ENCODE measurements at regions not wholly inside any gene's neighbourhood (a gene's known extent, or its start where the extent isn't known, plus 50 kb on each side); places are given as distances from the start of the nearest gene placed in this dataset.

DNA sequence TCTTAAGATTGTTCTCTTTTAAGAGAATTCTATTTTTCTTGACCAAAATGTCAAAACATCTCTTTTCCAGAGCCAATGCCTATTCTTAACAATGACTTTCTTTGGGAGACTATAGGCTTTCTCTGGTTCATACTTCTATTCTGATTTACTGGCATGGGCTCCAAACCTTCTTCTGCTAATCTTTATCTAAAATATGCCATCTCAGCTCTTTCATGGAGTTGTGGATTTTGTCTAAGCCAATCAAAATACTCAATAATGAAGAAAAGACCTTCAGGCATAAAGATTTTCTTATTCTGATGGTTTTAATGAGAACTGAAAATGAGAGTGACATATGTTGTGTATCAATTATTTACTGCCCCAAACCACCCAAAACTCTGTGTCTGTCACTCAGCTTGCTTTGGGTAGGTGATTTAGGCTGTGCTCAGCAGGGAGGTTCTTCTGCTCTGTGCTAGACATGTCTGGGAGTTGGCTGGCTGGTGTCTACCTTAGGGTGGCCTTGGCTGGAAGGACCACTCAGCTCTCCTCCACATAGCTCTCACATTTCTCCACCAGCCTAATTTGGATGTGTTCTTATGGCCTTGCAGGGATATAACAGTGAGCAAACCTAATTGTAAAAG lies 270.8 kb downstream of the PRDM2 start:
- TF ChIP-seq, protein P1, sequence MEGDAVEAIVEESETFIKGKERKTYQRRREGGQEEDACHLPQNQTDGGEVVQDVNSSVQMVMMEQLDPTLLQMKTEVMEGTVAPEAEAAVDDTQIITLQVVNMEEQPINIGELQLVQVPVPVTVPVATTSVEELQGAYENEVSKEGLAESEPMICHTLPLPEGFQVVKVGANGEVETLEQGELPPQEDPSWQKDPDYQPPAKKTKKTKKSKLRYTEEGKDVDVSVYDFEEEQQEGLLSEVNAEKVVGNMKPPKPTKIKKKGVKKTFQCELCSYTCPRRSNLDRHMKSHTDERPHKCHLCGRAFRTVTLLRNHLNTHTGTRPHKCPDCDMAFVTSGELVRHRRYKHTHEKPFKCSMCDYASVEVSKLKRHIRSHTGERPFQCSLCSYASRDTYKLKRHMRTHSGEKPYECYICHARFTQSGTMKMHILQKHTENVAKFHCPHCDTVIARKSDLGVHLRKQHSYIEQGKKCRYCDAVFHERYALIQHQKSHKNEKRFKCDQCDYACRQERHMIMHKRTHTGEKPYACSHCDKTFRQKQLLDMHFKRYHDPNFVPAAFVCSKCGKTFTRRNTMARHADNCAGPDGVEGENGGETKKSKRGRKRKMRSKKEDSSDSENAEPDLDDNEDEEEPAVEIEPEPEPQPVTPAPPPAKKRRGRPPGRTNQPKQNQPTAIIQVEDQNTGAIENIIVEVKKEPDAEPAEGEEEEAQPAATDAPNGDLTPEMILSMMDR (IDR thresholded peaks at IDR 0.05): no peak
- no peak for TF ChIP-seq JUN (IDR thresholded peaks at IDR 0.05)
